ENCODE measurements at regions not wholly inside any gene's neighbourhood (a gene's known extent, or its start where the extent isn't known, plus 50 kb on each side); places are given as distances from the start of the nearest gene placed in this dataset.

- H3K27me3 Mint-ChIP-seq (ENCODE audit: low read depth, unreplicated experiment): no peaks in the 10 kb centered on the region
- Histone ChIP-seq H3K4me3 (ENCODE audit: insufficient read depth, low read depth, low read length) (peak overlapping the region; percentile 98), H3K79me2 (ENCODE audit: insufficient read depth, low read length) (peaks cover 69% of the 10 kb centered on the region), H3K4me1 (ENCODE audit: insufficient read depth, low read length) (peaks cover 10% of the 10 kb centered on the region), H3K9me3 (ENCODE audit: insufficient read depth, low read depth, low read length) (no peaks in the 10 kb centered on the region), H3K27me3 (ENCODE audit: insufficient read depth, low read length) (no peaks in the 10 kb centered on the region), H2AFZ (ENCODE audit: low read depth, low read length) (no peak overlapping the region), H4K20me1 (ENCODE audit: insufficient read depth, low read length) (peaks cover 36% of the 10 kb centered on the region), H3K36me3 (ENCODE audit: insufficient read depth, low read length) (no peaks in the 10 kb centered on the region), H3K4me2 (ENCODE audit: low read length) (peak overlapping the region; percentile 86), H3K9ac (ENCODE audit: low read length) (peak overlapping the region; percentile 97), H3K27ac (ENCODE audit: low read depth, low read length) (peak overlapping the region; percentile 96)
- no peak overlapping the region for H3K4me3 Mint-ChIP-seq (ENCODE audit: unreplicated experiment)
- H3K9me3 Mint-ChIP-seq (ENCODE audit: unreplicated experiment): no peaks in the 10 kb centered on the region
- no peak for TF ChIP-seq CTCF (IDR thresholded peaks at IDR 0.05; ENCODE audit: insufficient read depth, low read depth, low read length)
- no peak for TF ChIP-seq EZH2 (IDR thresholded peaks at IDR 0.05; ENCODE audit: insufficient read depth, low read length)
- H3K27ac Mint-ChIP-seq (ENCODE audit: unreplicated experiment): no peak overlapping the region
- peak; percentile 97 for FAIRE-seq
- H3K36me3 Mint-ChIP-seq (ENCODE audit: low read depth, unreplicated experiment): peaks cover 5% of the 10 kb centered on the region
- DNase-seq (ENCODE audit: low read depth): peak; percentile 99
- H3K4me1 Mint-ChIP-seq (ENCODE audit: low read depth, unreplicated experiment): peaks cover 7% of the 10 kb centered on the region
These were observed 296.6 kb downstream of the PTPRC start for GRCh38 chr1:198935306-198935921.

GRCh38 chr1:198936371-198937083 lies 297.7 kb downstream of the PTPRC start:
- H3K9me3 ChIP-seq (ENCODE audit: insufficient read depth, low read depth, low read length): no peaks in the 10 kb centered on the region
- no peak for FAIRE-seq
- Mint-ChIP-seq H3K4me3 (ENCODE audit: unreplicated experiment) (no peak overlapping the region), H3K4me1 (ENCODE audit: low read depth, unreplicated experiment) (peaks cover 7% of the 10 kb centered on the region), H3K9me3 (ENCODE audit: unreplicated experiment) (no peaks in the 10 kb centered on the region), H3K36me3 (ENCODE audit: low read depth, unreplicated experiment) (peaks cover 5% of the 10 kb centered on the region), H3K27me3 (ENCODE audit: low read depth, unreplicated experiment) (no peaks in the 10 kb centered on the region), H3K27ac (ENCODE audit: unreplicated experiment) (peak overlapping the region; percentile 95)
- TF ChIP-seq EZH2 (IDR thresholded peaks at IDR 0.05; ENCODE audit: insufficient read depth, low read length): no peak
- no peak for TF ChIP-seq CTCF (IDR thresholded peaks at IDR 0.05; ENCODE audit: insufficient read depth, low read depth, low read length)
- H4K20me1 ChIP-seq (ENCODE audit: insufficient read depth, low read length): peaks cover 32% of the 10 kb centered on the region
- no peaks in the 10 kb centered on the region for H3K27me3 ChIP-seq (ENCODE audit: insufficient read depth, low read length)
- peak overlapping the region; percentile 96 for H3K27ac ChIP-seq (ENCODE audit: low read depth, low read length)
- H3K79me2 ChIP-seq (ENCODE audit: insufficient read depth, low read length): peaks cover 58% of the 10 kb centered on the region
- peak overlapping the region; percentile 98 for H3K4me3 ChIP-seq (ENCODE audit: insufficient read depth, low read depth, low read length)
- DNase-seq (ENCODE audit: low read depth): peak; percentile 22
- H3K36me3 ChIP-seq (ENCODE audit: insufficient read depth, low read length): no peaks in the 10 kb centered on the region
- peak overlapping the region; percentile 86 for H3K4me2 ChIP-seq (ENCODE audit: low read length)
- peak overlapping the region; percentile 97 for H3K9ac ChIP-seq (ENCODE audit: low read length)
- no peak overlapping the region for H2AFZ ChIP-seq (ENCODE audit: low read depth, low read length)
- peaks cover 10% of the 10 kb centered on the region for H3K4me1 ChIP-seq (ENCODE audit: insufficient read depth, low read length)

Data from astrocyte (in vitro differentiated cells and primary cell).